H1 (cell line): ENCODE measurements at regions not wholly inside any gene's neighbourhood (a gene's known extent, or its start where the extent isn't known, plus 50 kb on each side); places are given as distances from the start of the nearest gene placed in this dataset.

Source experiments
- BCL11A ChIP-seq, 2 experiments: IDR thresholded peaks; one replicate each; pipeline ENCODE4 v1.6.1; 2011; ENCODE audit warnings: low read depth in 2 of 2, low read length in 2 of 2, mild to moderate bottlenecking in 2 of 2
- CTCF ChIP-seq, 3 experiments: IDR thresholded peaks; 1 replicate in 2 of 3; 2 replicates in 1 of 3; pipeline versions ENCODE4 v1.5.1 to v1.6.1; 2011; ENCODE audit warnings: low read length in 3 of 3, mild to moderate bottlenecking in 3 of 3, inconsistent platforms in 2 of 3, low read depth in 1 of 3, moderate library complexity in 1 of 3; ENCODE audit not compliant: insufficient read depth in 1 of 3; ENCODE audit errors: control extremely low read depth in 1 of 3
- E2F6 ChIP-seq: IDR thresholded peaks from 2 replicates; pipeline ENCODE4 v1.6.1; 2012; ENCODE audit warnings: inconsistent platforms
- EGR1 ChIP-seq: IDR thresholded peaks from 2 replicates; pipeline ENCODE4 v1.6.1; 2011; ENCODE audit warnings: low read depth, low read length, borderline replicate concordance

- TF ChIP-seq CTCF (IDR thresholded peaks at IDR 0.05; ENCODE audit: control extremely low read depth in 1 of 3, insufficient read depth in 1 of 3, low read depth in 1 of 3, low read length in 3 of 3) (no peak), BCL11A (IDR thresholded peaks at IDR 0.05; ENCODE audit: low read depth in 2 of 2, low read length in 2 of 2) (no peak), EGR1 (no peak), E2F6 (no peak)
Observed at GRCh38 chr10:129381741-129382140, 85.3 kb upstream of the MGMT start (continued).
